ENCODE measurements at regions not wholly inside any gene's neighbourhood (a gene's known extent, or its start where the extent isn't known, plus 50 kb on each side); places are given as distances from the start of the nearest gene placed in this dataset.

- no peak for TF ChIP-seq CTCF (IDR thresholded peaks at IDR 0.05)
- TF ChIP-seq EP300 (IDR thresholded peaks at IDR 0.05) = no peak
- TF ChIP-seq POLR2A (IDR thresholded peaks at IDR 0.05) = no peak
- H3K9me3 ChIP-seq = no peaks in the 10 kb centered on the region
- H3K27me3 ChIP-seq = no peaks in the 10 kb centered on the region
- H3K4me3 ChIP-seq = no peak overlapping the region
- H3K4me1 ChIP-seq = no peaks in the 10 kb centered on the region
- no peaks in the 10 kb centered on the region for H3K36me3 ChIP-seq
- no peak overlapping the region for H3K27ac ChIP-seq
- no peak for DNase-seq (ENCODE audit: low spot score in 2 of 2)
Observed at GRCh38 chr13:85575110-85575509, 224.1 kb downstream of the SLITRK6 start.

- no peaks in the 10 kb centered on the region for H3K27me3 ChIP-seq
- no peaks in the 10 kb centered on the region for H3K4me1 ChIP-seq
- no peak for DNase-seq (ENCODE audit: low spot score in 2 of 2)
- TF ChIP-seq EP300 (IDR thresholded peaks at IDR 0.05) = no peak
- no peak overlapping the region for H3K4me3 ChIP-seq
- H3K36me3 ChIP-seq = no peaks in the 10 kb centered on the region
- WGBS, 2 donors = 82 to 84% methylated on average over 2 of the region's 2 CpGs
- H3K27ac ChIP-seq = no peak overlapping the region
- H3K9me3 ChIP-seq = no peaks in the 10 kb centered on the region
Observed at GRCh38 chr13:85567909-85568308, 231.3 kb downstream of the SLITRK6 start.

GRCh38 chr13:85565652-85566051, 233.6 kb downstream of the SLITRK6 start:
- 75 to 82% methylated on average over 6 of the region's 6 CpGs for WGBS, 2 donors
- no peak for DNase-seq (ENCODE audit: low spot score in 2 of 2)
- Histone ChIP-seq H3K36me3 (no peaks in the 10 kb centered on the region), H3K4me3 (no peak overlapping the region), H3K9me3 (no peaks in the 10 kb centered on the region), H3K4me1 (no peaks in the 10 kb centered on the region), H3K27me3 (no peaks in the 10 kb centered on the region), H3K27ac (no peak overlapping the region)
- TF ChIP-seq CTCF (IDR thresholded peaks at IDR 0.05) = no peak
- no peak for TF ChIP-seq POLR2A (IDR thresholded peaks at IDR 0.05)
- TF ChIP-seq EP300 (IDR thresholded peaks at IDR 0.05) = no peak

DNA sequence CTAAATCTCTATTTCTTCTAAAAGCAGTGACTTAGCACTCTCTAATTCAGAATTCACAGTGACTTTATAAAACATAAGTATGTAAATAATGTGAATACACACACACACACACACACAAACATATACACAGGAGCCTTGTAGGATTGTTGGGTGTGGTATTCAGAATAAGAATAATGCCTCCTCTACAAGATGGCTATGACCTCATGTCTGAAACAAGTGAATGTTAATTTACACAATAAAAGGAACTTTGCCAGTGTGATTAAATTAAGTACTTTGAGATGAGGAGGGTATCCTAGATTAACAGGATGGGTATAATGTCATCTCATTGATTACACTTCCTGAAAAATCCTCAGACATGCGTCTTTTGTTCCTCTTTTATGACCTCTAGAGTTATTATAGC, 234.6 kb downstream of the SLITRK6 start:
- no peak overlapping the region for H3K27ac ChIP-seq
- H3K4me1 ChIP-seq = peaks cover 0 to 2% (median 0%) of the 10 kb centered on the region in 4 donors
- H3K9me3 ChIP-seq = no peaks in the 10 kb centered on the region
- no peak for DNase-seq (ENCODE audit: low spot score in 2 of 2)
- no peak overlapping the region for H3K4me3 ChIP-seq
- no peak for TF ChIP-seq EP300 (IDR thresholded peaks at IDR 0.05)
- no peak for TF ChIP-seq POLR2A (IDR thresholded peaks at IDR 0.05)
- no peak for TF ChIP-seq CTCF (IDR thresholded peaks at IDR 0.05)
- WGBS, 2 donors = 73 to 76% methylated on average over 1 of the region's 1 CpG
- no peaks in the 10 kb centered on the region for H3K36me3 ChIP-seq
- H3K27me3 ChIP-seq = no peaks in the 10 kb centered on the region

- Histone ChIP-seq H3K36me3 (no peaks in the 10 kb centered on the region), H3K4me1 (peaks cover 0 to 2% (median 0%) of the 10 kb centered on the region in 4 donors), H3K27me3 (no peaks in the 10 kb centered on the region), H3K9me3 (no peaks in the 10 kb centered on the region), H3K27ac (no peak overlapping the region), H3K4me3 (no peak overlapping the region)
- WGBS, 2 donors = 95 to 96% methylated on average over 6 of the region's 6 CpGs
- TF ChIP-seq CTCF (IDR thresholded peaks at IDR 0.05) = no peak
- TF ChIP-seq EP300 (IDR thresholded peaks at IDR 0.05) = no peak
- no peak for TF ChIP-seq POLR2A (IDR thresholded peaks at IDR 0.05)
- DNase-seq (ENCODE audit: low spot score in 2 of 2) = no peak
Observed at GRCh38 chr13:85562282-85562681, 236.9 kb downstream of the SLITRK6 start.

Data from tibial nerve (tissue), 4 donors.